ENCODE measurements at regions not wholly inside any gene's neighbourhood (a gene's known extent, or its start where the extent isn't known, plus 50 kb on each side); places are given as distances from the start of the nearest gene placed in this dataset.

DNA sequence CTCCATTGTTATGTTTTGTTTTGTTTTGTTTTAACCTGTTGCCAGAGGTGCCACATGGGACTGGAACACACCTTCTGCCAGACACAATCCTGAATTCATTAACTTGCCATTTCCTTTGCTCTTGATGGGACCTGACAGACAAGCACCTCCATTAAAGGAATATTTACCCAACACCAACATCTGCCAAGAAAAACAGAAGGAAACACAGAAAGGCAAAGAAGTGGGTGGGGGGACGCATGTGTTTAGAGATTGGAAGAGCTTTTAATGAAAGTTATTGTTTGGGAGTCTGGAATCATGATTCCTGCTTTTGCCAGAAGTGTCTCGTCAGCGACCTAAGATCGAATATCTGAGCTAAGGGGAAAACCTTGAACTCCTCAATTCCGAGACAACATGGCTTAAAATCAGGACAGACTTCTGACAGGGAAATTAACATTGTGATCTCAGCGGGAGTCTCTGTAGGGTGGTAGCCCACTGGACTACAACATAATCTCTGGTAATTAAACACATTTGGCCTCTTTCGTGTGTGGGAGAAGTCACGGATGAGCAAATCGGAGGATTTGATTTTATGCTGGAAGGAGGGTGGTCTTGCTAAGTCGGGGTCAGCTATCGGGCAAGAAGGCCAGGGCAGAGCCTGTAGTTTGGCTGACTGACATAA, 210.4 kb upstream of the FAR2 start:
- TF ChIP-seq EP300 (IDR thresholded peaks at IDR 0.05) (no peak), CTCF (IDR thresholded peaks at IDR 0.05) (no peak)
